K562 (cell line): ENCODE measurements at regions not wholly inside any gene's neighbourhood (a gene's known extent, or its start where the extent isn't known, plus 50 kb on each side); places are given as distances from the start of the nearest gene placed in this dataset.

Source experiments
- ATAC-seq: fragments of 200-7000 bp; cut with Tn5 transposase; 3 replicates; pipeline ENCODE4 v1.9.1; 2020; ENCODE audit warnings: moderate library complexity
- BruUV-seq: library from RNA; stranded (reverse); fragments of 400-500 nt; replicated peaks from 2 replicates; lab custom pipeline; 2021; lab: Mats Ljungman, UMichigan
- CTCF ChIA-PET: fragments of 300-600 bp; formaldehyde crosslinking; extraction: SDS; loops from one replicate; lab custom pipeline; 2021; ENCODE audit warnings: low intra/inter-chr PET ratio; lab: Yijun Ruan, JAX
- POLR2A ChIA-PET: fragments of 300-600, 350-650 bp; sonication (Branson Sonifier 250); formaldehyde crosslinking; extraction: SDS; loops from one replicate; lab custom pipeline; 2021; ENCODE audit warnings: antibody characterized with exemption, inconsistent platforms; lab: Yijun Ruan, JAX
- DNase-seq, 4 experiments: peaks; one replicate each; pipeline versions ENCODE4 v3.0.0 to v3.0.0-alpha.2; 2011 to 2018; ENCODE audit warnings: low spot score in 3 of 4, mixed read lengths in 3 of 4; ENCODE audit errors: extremely low read depth in 1 of 4
- FAIRE-seq: peaks from 2 replicates; lab custom pipeline; 2011; peaks lifted over from hg19 to GRCh38; lab: Jason Lieb, UNC
- H2AFZ ChIP-seq: 2 replicates; pipeline ENCODE4 v1.6.0; 2011; ENCODE audit warnings: low read depth, low read length, control low read depth, inconsistent platforms
- H3K27ac ChIP-seq: fragments of 200-600 bp; 3 replicates; pipeline ENCODE4 v1.8.0; 2011; ENCODE audit warnings: low read depth, mild to moderate bottlenecking, control low read depth, inconsistent platforms, low read length, moderate library complexity, mixed read lengths; ENCODE audit errors: extremely low read depth
- H3K27me3 ChIP-seq, 2 experiments: fragments of 300-600 bp in 1 of 2; 2 replicates in 1 of 2; 3 replicates in 1 of 2; pipeline versions ENCODE4 v1.6.0 to v1.8.0; 2011; ENCODE audit warnings: inconsistent platforms in 2 of 2, low read length in 2 of 2, mild to moderate bottlenecking in 1 of 2, mixed read lengths in 1 of 2, moderate library complexity in 1 of 2; ENCODE audit not compliant: control insufficient read depth in 2 of 2, insufficient read depth in 2 of 2
- H3K36me3 ChIP-seq: fragments of 300-600 bp; 3 replicates; pipeline ENCODE4 v1.8.0; 2011; ENCODE audit warnings: mild to moderate bottlenecking, low read length, inconsistent platforms; ENCODE audit not compliant: control insufficient read depth, insufficient read depth
- H3K4me1 ChIP-seq, 2 experiments: fragments of 200-600 bp in 1 of 2; replicated peaks in 1 of 2; 2 replicates in 1 of 2; 3 replicates in 1 of 2; pipeline versions ENCODE4 v1.5.1 to v1.8.0; 2011; ENCODE audit warnings: inconsistent platforms in 2 of 2, low read length in 2 of 2, mild to moderate bottlenecking in 1 of 2, mixed read lengths in 1 of 2, moderate library complexity in 1 of 2; ENCODE audit not compliant: control insufficient read depth in 2 of 2, insufficient read depth in 2 of 2
- H3K4me2 ChIP-seq: 2 replicates; pipeline ENCODE4 v1.6.1; 2011; ENCODE audit warnings: low read length, control low read depth, inconsistent platforms, mixed read lengths; ENCODE audit not compliant: insufficient read depth
- H3K4me3 ChIP-seq: fragments of 200-600 bp; sonication (generic), shearing (Covaris generic); 2 replicates; pipeline ENCODE4 v1.5.1; 2016; ENCODE audit warnings: control low read depth, inconsistent platforms
- H3K79me2 ChIP-seq: fragments of 200-600 bp; 3 replicates; pipeline ENCODE4 v1.8.0; 2011; ENCODE audit warnings: low read length, inconsistent platforms; ENCODE audit not compliant: control insufficient read depth, insufficient read depth
- H3K9ac ChIP-seq, 2 experiments: 2 replicates each; pipeline versions ENCODE4 v1.6.0 to v1.6.1; 2011; ENCODE audit warnings: low read depth in 2 of 2, low read length in 2 of 2, control low read depth in 1 of 2, inconsistent platforms in 1 of 2, mild to moderate bottlenecking in 1 of 2, mixed read lengths in 1 of 2; ENCODE audit not compliant: insufficient read depth in 1 of 2
- H3K9me1 ChIP-seq: one replicate; pipeline ENCODE4 v1.6.0; 2011; ENCODE audit warnings: inconsistent platforms, mild to moderate bottlenecking, low read length, moderate library complexity; ENCODE audit not compliant: control insufficient read depth, insufficient read depth
- H3K9me3 ChIP-seq: replicated peaks from 2 replicates; pipeline ENCODE4 v1.5.1; 2011; ENCODE audit warnings: low read depth, low read length, inconsistent platforms; ENCODE audit not compliant: control insufficient read depth, insufficient read depth
- H4K20me1 ChIP-seq: replicated peaks from 2 replicates; pipeline ENCODE4 v1.6.1; 2011; ENCODE audit warnings: low read length, inconsistent platforms, mixed read lengths; ENCODE audit not compliant: control insufficient read depth, insufficient read depth
- C11orf30 ChIP-seq: fragments of 450-650 bp; IDR thresholded peaks from 2 replicates; pipeline ENCODE4 v1.6.1; 2016; ENCODE audit warnings: low read depth, mild to moderate bottlenecking
- CGGBP1 ChIP-seq: fragments of 250-450 bp; sonication (Bioruptor Pico); IDR thresholded peaks from 2 replicates; pipeline ENCODE4 v1.9.0; 2021; ENCODE audit warnings: mild to moderate bottlenecking
- CREB3 ChIP-seq: fragments of 450-650 bp; conservative IDR thresholded peaks from 2 replicates; pipeline ENCODE4 v1.6.1; 2016; ENCODE audit warnings: missing genetic modification characterization, low read depth, mild to moderate bottlenecking, missing compliant biosample characterization, moderate library complexity
- HIVEP1 ChIP-seq: fragments of 250-450 bp; sonication (Bioruptor Pico); IDR thresholded peaks from 2 replicates; pipeline ENCODE4 v1.4.0; 2020; ENCODE audit warnings: mild to moderate bottlenecking
- IRF1 ChIP-seq: sonication (generic); formaldehyde crosslinking; IDR thresholded peaks from 2 replicates; pipeline ENCODE4 v1.8.0; 2022; ENCODE audit warnings: missing genetic modification reagents, mild to moderate bottlenecking, borderline replicate concordance
- IRF2 ChIP-seq: sonication (generic); formaldehyde crosslinking; IDR thresholded peaks from 2 replicates; pipeline ENCODE4 v1.8.1; 2022; ENCODE audit warnings: mild to moderate bottlenecking, missing genetic modification reagents
- MCM5 ChIP-seq: fragments of 450-650 bp; IDR thresholded peaks from 2 replicates; pipeline ENCODE4 v1.6.1; 2016; ENCODE audit warnings: low read depth
- MYNN ChIP-seq, 2 experiments: sonication (generic); formaldehyde crosslinking in 1 of 2; IDR thresholded peaks; 2 replicates each; pipeline versions ENCODE4 v1.5.0 to v1.6.1; 2016 to 2020; ENCODE audit warnings: antibody characterized with exemption in 1 of 2, missing genetic modification reagents in 1 of 2
- PML ChIP-seq: IDR thresholded peaks from 2 replicates; pipeline ENCODE4 v1.6.1; 2012; ENCODE audit warnings: low read length, inconsistent platforms
- TAF1 ChIP-seq: IDR thresholded peaks from 2 replicates; pipeline ENCODE4 v1.6.1; 2011; ENCODE audit warnings: mild to moderate bottlenecking, low read length, moderate library complexity; ENCODE audit not compliant: insufficient read depth, control insufficient read depth, severe bottlenecking; ENCODE audit errors: extremely low read depth
- TCF3 ChIP-seq: sonication (generic); formaldehyde crosslinking; IDR thresholded peaks from 2 replicates; pipeline ENCODE4 v1.4.0; 2020; ENCODE audit warnings: mild to moderate bottlenecking, missing genetic modification reagents
- THRA ChIP-seq: fragments of 450-650 bp; IDR thresholded peaks from 2 replicates; pipeline ENCODE4 v1.6.1; 2017; ENCODE audit warnings: mild to moderate bottlenecking, moderate library complexity
- TRIM28 ChIP-seq: fragments of 450-650 bp; IDR thresholded peaks from 2 replicates; pipeline ENCODE4 v1.6.1; 2017
- USF2 ChIP-seq: sonication (generic); formaldehyde crosslinking; IDR thresholded peaks from 2 replicates; pipeline ENCODE4 v1.5.0; 2020; ENCODE audit warnings: missing genetic modification reagents
- ZNF384 ChIP-seq: IDR thresholded peaks from 2 replicates; pipeline ENCODE4 v1.6.1; 2012; ENCODE audit warnings: low read depth, low read length, improper control_type of control experiment
- WGBS: fragments of 100-300 bp; shearing (Covaris generic); methylation state at CpG from one replicate; pipeline ENCODE4 v1.1.6; 2016; ENCODE audit warnings: low coverage, mixed read lengths; ENCODE audit not compliant: insufficient coverage; ENCODE audit errors: missing lambda C conversion rate; 5-methylcytosine and 5-hydroxymethylcytosine counted together
- in situ Hi-C: fragments of 300-500 bp; cut with MboI; formaldehyde crosslinking; loops from 4 replicates; pipeline ENCODE4 v1.15.0; 2018; ENCODE audit warnings: inconsistent platforms, mixed read lengths
- intact Hi-C: fragments of 100-400 bp; cut with micrococcal nuclease; formaldehyde crosslinking; loops from 2 replicates; pipeline ENCODE4 v1.14.2; 2022

GRCh38 chr6:142568857-142569597 lies 267.2 kb downstream of the ADGRG6 start:
- in situ Hi-C loops, result no loop called here
- H3K9me1 ChIP-seq, result no peaks in the 10 kb centered on the region
- TF ChIP-seq TAF1, result no peak
- TF ChIP-seq IRF2, result no peak
- no peak for TF ChIP-seq CREB3 (tag)
- no peak for TF ChIP-seq THRA
- no peak for TF ChIP-seq HIVEP1
- TF ChIP-seq TCF3 (CRISPR knock-in tag), result no peak
- TF ChIP-seq MYNN (IDR thresholded peaks at IDR 0.05), result no peak
- no peak for TF ChIP-seq MYNN (CRISPR knock-in tag; IDR thresholded peaks at IDR 0.05)
- no peak for TF ChIP-seq CGGBP1
- no peak for TF ChIP-seq ZNF384
- TF ChIP-seq TRIM28, result no peak
- TF ChIP-seq PML, result no peak
- no peak for TF ChIP-seq MCM5
- no peak for TF ChIP-seq C11orf30
- no peak for TF ChIP-seq IRF1 (CRISPR knock-in tag)
- no peak for TF ChIP-seq USF2 (CRISPR knock-in tag)

More at GRCh38 chr6:142568857-142569597, 267.2 kb downstream of the ADGRG6 start:
- Histone ChIP-seq H3K4me1 (no peaks in the 10 kb centered on the region), H3K27me3 (no peaks in the 10 kb centered on the region), H3K36me3 (no peaks in the 10 kb centered on the region), H3K79me2 (no peaks in the 10 kb centered on the region), H4K20me1 (no peaks in the 10 kb centered on the region), H3K9ac (no peak overlapping the region), H3K4me2 (no peak overlapping the region), H3K9me3 (no peaks in the 10 kb centered on the region; the same call in 1 of the 2 replicates), H2AFZ (no peak overlapping the region), H3K4me3 (no peak overlapping the region), H3K27ac (no peak overlapping the region)
- ChIA-PET CTCF (no interaction called here), POLR2A (no interaction called here)
- intact Hi-C loops, result loop anchor here (5.0 kb wide), 1 partner anchor 408 kb away; no protein-coding TSS in a partner anchor
- WGBS, result 0% methylated on average over 1 of the region's 1 CpG
- no TSS peak for BruUV-seq
- DNase-seq (no peak), FAIRE-seq (no peak), ATAC-seq (no peak)
